Liver (tissue), 8 donors: ENCODE measurements at regions not wholly inside any gene's neighbourhood (a gene's known extent, or its start where the extent isn't known, plus 50 kb on each side); places are given as distances from the start of the nearest gene placed in this dataset.

ENCODE experiments used
- DNase-seq: peaks from one replicate; pipeline ENCODE4 v3.0.0-alpha.2; 2017; ENCODE audit warnings: low spot score
- H3K27ac ChIP-seq, 2 donors: one replicate each; pipeline ENCODE4 v1.7.0; 2013; ENCODE audit warnings: inconsistent platforms in 2 of 2, low read length in 2 of 2, control low read depth in 1 of 2, low read depth in 1 of 2, mild to moderate bottlenecking in 1 of 2
- H3K27me3 ChIP-seq, 4 donors: one replicate each; pipeline versions ENCODE4 v1.6.1 to v1.7.0; 2013; ENCODE audit warnings: low read length in 3 of 4, inconsistent platforms in 1 of 4, mild to moderate bottlenecking in 1 of 4, moderate library complexity in 1 of 4; ENCODE audit not compliant: control insufficient read depth in 4 of 4, insufficient read depth in 4 of 4
- H3K36me3 ChIP-seq, 4 donors: one replicate each; pipeline versions ENCODE4 v1.6.1 to v1.7.0; 2013; ENCODE audit warnings: low read length in 3 of 4, mild to moderate bottlenecking in 3 of 4, low read depth in 1 of 4, moderate library complexity in 1 of 4; ENCODE audit not compliant: control insufficient read depth in 4 of 4, insufficient read depth in 3 of 4
- H3K4me1 ChIP-seq, 4 donors: one replicate each; pipeline versions ENCODE4 v1.6.1 to v1.7.0; 2013; ENCODE audit warnings: low read length in 3 of 4, mild to moderate bottlenecking in 3 of 4, moderate library complexity in 1 of 4; ENCODE audit not compliant: control insufficient read depth in 4 of 4, insufficient read depth in 4 of 4
- H3K4me3 ChIP-seq, 3 donors: one replicate each; pipeline versions ENCODE4 v1.6.1 to v1.7.0; 2013; ENCODE audit warnings: low read length in 3 of 3, control low read depth in 1 of 3, low read depth in 1 of 3, mild to moderate bottlenecking in 1 of 3
- H3K9ac ChIP-seq, 2 donors: one replicate each; pipeline ENCODE4 v1.7.0; 2013; ENCODE audit warnings: low read length in 2 of 2, mild to moderate bottlenecking in 2 of 2, moderate library complexity in 2 of 2, control low read depth in 1 of 2, low read depth in 1 of 2
- H3K9me3 ChIP-seq, 4 donors: one replicate each; pipeline versions ENCODE4 v1.6.1 to v1.7.0; 2013; ENCODE audit warnings: low read length in 3 of 4; ENCODE audit not compliant: control insufficient read depth in 4 of 4
- EGR1 ChIP-seq, 2 donors: IDR thresholded peaks; 2 replicates each; pipeline ENCODE4 v1.6.1; 2016 to 2018; ENCODE audit warnings: antibody characterized with exemption in 2 of 2, low read depth in 2 of 2
- FOXA1 ChIP-seq: IDR thresholded peaks from 2 replicates; pipeline ENCODE4 v1.6.1; 2016; ENCODE audit warnings: antibody characterized with exemption
- FOXA2 ChIP-seq: IDR thresholded peaks from 2 replicates; pipeline ENCODE4 v1.6.1; 2016; ENCODE audit warnings: antibody characterized with exemption
- GABPA ChIP-seq, 2 donors: IDR thresholded peaks in 1 of 2; conservative IDR thresholded peaks in 1 of 2; 2 replicates each; pipeline ENCODE4 v1.6.1; 2016; ENCODE audit warnings: antibody characterized with exemption in 2 of 2, mild to moderate bottlenecking in 1 of 2, moderate library complexity in 1 of 2
- HNF4A ChIP-seq, 2 donors: conservative IDR thresholded peaks; 2 replicates each; pipeline ENCODE4 v1.6.1; 2016; ENCODE audit warnings: antibody characterized with exemption in 2 of 2, mild to moderate bottlenecking in 2 of 2
- HNF4G ChIP-seq: IDR thresholded peaks from 2 replicates; pipeline ENCODE4 v1.6.1; 2016; ENCODE audit warnings: antibody characterized with exemption
- JUND ChIP-seq, 2 donors: IDR thresholded peaks; 2 replicates each; pipeline ENCODE4 v1.6.1; 2016; ENCODE audit warnings: antibody characterized with exemption in 2 of 2
- NR2F2 ChIP-seq: IDR thresholded peaks from 2 replicates; pipeline ENCODE4 v1.6.1; 2016; ENCODE audit warnings: antibody characterized with exemption
- RAD21 ChIP-seq, 2 donors: IDR thresholded peaks; 2 replicates each; pipeline ENCODE4 v1.6.1; 2016; ENCODE audit warnings: antibody characterized with exemption in 2 of 2, mild to moderate bottlenecking in 2 of 2
- RXRA ChIP-seq, 2 donors: IDR thresholded peaks; 2 replicates each; pipeline ENCODE4 v1.6.1; 2017 to 2018; ENCODE audit warnings: antibody characterized with exemption in 2 of 2, mild to moderate bottlenecking in 1 of 2
- SP1 ChIP-seq: IDR thresholded peaks from 2 replicates; pipeline ENCODE4 v1.6.1; 2018; ENCODE audit warnings: antibody characterized with exemption, mild to moderate bottlenecking
- TAF1 ChIP-seq: conservative IDR thresholded peaks from 2 replicates; pipeline ENCODE4 v1.6.1; 2016; ENCODE audit warnings: antibody characterized with exemption, mild to moderate bottlenecking
- YY1 ChIP-seq: IDR thresholded peaks from 2 replicates; pipeline ENCODE4 v1.6.1; 2016; ENCODE audit warnings: antibody characterized with exemption, mild to moderate bottlenecking
- WGBS: extraction: QIAGEN DNeasy Blood & Tissue Kit; methylation state at CpG from one replicate; pipeline ENCODE4 v1.1.7; 2013; 5-methylcytosine and 5-hydroxymethylcytosine counted together
- TF ChIP-seq, protein P1 (sequence below): IDR thresholded peaks from 2 replicates; pipeline ENCODE4 v1.6.1; 2016; ENCODE audit warnings: antibody characterized with exemption
- TF ChIP-seq, protein P2 (sequence below): fragments of 150-350 bp; IDR thresholded peaks from 2 replicates; pipeline ENCODE4 v1.5.1; 2017; ENCODE audit warnings: improper control_type of control experiment, low read depth, low read length; ENCODE audit not compliant: missing input control
- TF ChIP-seq, protein P3 (sequence below): IDR thresholded peaks from 2 replicates; pipeline ENCODE4 v1.6.1; 2016; ENCODE audit warnings: antibody characterized with exemption
- TF ChIP-seq, protein P4 (sequence below): IDR thresholded peaks from 2 replicates; pipeline ENCODE4 v1.6.1; 2016; ENCODE audit warnings: antibody characterized with exemption, mild to moderate bottlenecking
- TF ChIP-seq, protein P5 (sequence below): IDR thresholded peaks from 2 replicates; pipeline ENCODE4 v1.6.1; 2016; ENCODE audit warnings: antibody characterized with exemption
- donor health status: healthy.
- donor health status: healthy.
- donor health status: healthy.
- donor health status: healthy.
- donor health status: healthy.

DNA sequence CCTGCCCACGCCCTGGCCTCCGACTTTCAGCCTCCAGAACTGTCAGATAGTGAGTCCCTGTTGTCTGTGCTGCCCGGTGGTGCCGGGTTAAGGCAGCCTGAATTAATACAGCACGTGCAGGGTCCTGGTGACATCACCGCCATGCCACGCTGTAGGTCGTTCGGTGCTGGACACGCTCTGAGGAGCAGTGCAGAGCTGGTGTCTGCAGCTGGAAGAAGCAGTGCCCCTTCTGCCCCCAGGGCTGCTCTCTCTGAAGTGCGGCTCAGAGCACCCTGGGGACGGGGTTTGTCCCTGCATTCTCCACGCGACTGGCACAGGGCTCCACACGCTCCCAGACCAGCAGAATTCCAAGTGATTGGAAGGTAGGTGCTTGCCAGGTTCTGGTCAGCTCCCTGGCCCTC lies 831.5 kb downstream of the TBC1D22A start:
- TF ChIP-seq NR2F2 (no peak), FOXA2 (no peak), GABPA (IDR thresholded peaks at IDR 0.05 in 1 of 2, conservative IDR thresholded peaks at IDR 0.05 in 1 of 2) (no peak), EGR1 (IDR thresholded peaks at IDR 0.05; ENCODE audit: low read depth in 2 of 2) (no peak), TAF1 (no peak), RXRA (IDR thresholded peaks at IDR 0.05) (no peak), FOXA1 (no peak), RAD21 (IDR thresholded peaks at IDR 0.05) (no peak)
- TF ChIP-seq, protein P1, sequence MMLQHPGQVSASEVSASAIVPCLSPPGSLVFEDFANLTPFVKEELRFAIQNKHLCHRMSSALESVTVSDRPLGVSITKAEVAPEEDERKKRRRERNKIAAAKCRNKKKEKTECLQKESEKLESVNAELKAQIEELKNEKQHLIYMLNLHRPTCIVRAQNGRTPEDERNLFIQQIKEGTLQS = no peak
- Histone ChIP-seq H3K27me3 (no peaks in the 10 kb centered on the region), H3K4me3 (no peak overlapping the region), H3K4me1 (no peaks in the 10 kb centered on the region), H3K9me3 (peaks cover 0 to 3% (median 0%) of the 10 kb centered on the region in 4 donors), H3K36me3 (no peaks in the 10 kb centered on the region), H3K9ac (no peak overlapping the region), H3K27ac (no peak overlapping the region)
- no peak for DNase-seq
- 81% methylated on average over 15 of the region's 15 CpGs for WGBS

DNA sequence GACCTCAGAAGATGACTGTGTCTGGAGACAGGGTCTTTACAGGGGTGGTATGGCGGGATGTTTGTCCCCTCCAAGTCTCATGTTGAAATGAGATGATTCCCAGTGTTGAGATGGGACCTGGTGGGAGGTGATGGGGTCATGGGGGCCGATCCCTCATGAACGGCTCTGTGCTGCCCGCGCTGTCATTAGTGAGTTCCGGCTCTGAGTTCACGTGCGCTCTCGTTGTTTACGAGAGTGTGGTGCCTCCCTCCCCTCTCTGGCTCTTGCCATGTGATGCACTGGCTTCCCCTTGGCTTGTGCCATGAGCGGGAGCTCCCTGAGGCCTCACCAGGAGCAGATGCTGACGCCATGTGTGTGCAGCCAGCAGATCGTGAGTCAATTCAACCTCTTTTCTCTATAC lies 830.8 kb downstream of the TBC1D22A start:
- H3K27me3 ChIP-seq = no peaks in the 10 kb centered on the region
- no peaks in the 10 kb centered on the region for H3K36me3 ChIP-seq
- H3K4me3 ChIP-seq = no peak overlapping the region
- H3K27ac ChIP-seq = no peak overlapping the region
- WGBS = 83% methylated on average over 13 of the region's 13 CpGs
- peaks cover 0 to 3% (median 0%) of the 10 kb centered on the region in 4 donors for H3K9me3 ChIP-seq
- no peak for DNase-seq
- H3K4me1 ChIP-seq = no peaks in the 10 kb centered on the region
- no peak for TF ChIP-seq JUND (IDR thresholded peaks at IDR 0.05)
- TF ChIP-seq EGR1 (IDR thresholded peaks at IDR 0.05; ENCODE audit: low read depth in 2 of 2) = no peak
- TF ChIP-seq, protein P2, sequence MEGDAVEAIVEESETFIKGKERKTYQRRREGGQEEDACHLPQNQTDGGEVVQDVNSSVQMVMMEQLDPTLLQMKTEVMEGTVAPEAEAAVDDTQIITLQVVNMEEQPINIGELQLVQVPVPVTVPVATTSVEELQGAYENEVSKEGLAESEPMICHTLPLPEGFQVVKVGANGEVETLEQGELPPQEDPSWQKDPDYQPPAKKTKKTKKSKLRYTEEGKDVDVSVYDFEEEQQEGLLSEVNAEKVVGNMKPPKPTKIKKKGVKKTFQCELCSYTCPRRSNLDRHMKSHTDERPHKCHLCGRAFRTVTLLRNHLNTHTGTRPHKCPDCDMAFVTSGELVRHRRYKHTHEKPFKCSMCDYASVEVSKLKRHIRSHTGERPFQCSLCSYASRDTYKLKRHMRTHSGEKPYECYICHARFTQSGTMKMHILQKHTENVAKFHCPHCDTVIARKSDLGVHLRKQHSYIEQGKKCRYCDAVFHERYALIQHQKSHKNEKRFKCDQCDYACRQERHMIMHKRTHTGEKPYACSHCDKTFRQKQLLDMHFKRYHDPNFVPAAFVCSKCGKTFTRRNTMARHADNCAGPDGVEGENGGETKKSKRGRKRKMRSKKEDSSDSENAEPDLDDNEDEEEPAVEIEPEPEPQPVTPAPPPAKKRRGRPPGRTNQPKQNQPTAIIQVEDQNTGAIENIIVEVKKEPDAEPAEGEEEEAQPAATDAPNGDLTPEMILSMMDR = no peak
- no peak for TF ChIP-seq NR2F2
- H3K9ac ChIP-seq = no peak overlapping the region

DNA sequence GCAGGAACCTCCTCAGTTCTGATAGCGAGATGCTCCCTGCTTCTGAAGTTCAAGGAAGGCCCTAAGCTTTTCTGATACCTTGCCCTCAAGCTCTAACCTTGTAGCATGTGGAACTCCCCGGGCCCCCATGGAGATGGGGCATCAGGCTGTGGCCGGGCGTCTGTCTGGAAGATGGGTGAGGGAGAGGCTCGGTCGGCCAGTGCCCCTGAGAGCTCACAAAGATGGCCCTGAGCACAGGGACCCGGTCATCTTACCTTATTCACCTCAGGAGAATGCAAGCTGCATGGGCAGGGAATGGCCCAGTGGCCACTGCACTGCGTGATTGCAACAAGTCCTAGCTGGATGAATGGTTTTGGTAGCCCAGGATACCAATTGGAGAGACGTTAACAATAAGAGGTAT lies 830.3 kb downstream of the TBC1D22A start:
- Histone ChIP-seq H3K9ac (no peak overlapping the region), H3K36me3 (no peaks in the 10 kb centered on the region), H3K4me1 (no peaks in the 10 kb centered on the region), H3K9me3 (peaks cover 0 to 3% (median 0%) of the 10 kb centered on the region in 4 donors), H3K27ac (no peak overlapping the region), H3K27me3 (no peaks in the 10 kb centered on the region), H3K4me3 (no peak overlapping the region)
- DNase-seq = no peak
- no peak for TF ChIP-seq NR2F2
- TF ChIP-seq EGR1 (IDR thresholded peaks at IDR 0.05; ENCODE audit: low read depth in 2 of 2) = no peak
- no peak for TF ChIP-seq JUND (IDR thresholded peaks at IDR 0.05)
- no peak for TF ChIP-seq RAD21 (IDR thresholded peaks at IDR 0.05)
- no peak for TF ChIP-seq YY1
- TF ChIP-seq, protein P1 = no peak
- no peak for TF ChIP-seq HNF4A (conservative IDR thresholded peaks at IDR 0.05)
- TF ChIP-seq SP1 = no peak
- TF ChIP-seq, protein P3, sequence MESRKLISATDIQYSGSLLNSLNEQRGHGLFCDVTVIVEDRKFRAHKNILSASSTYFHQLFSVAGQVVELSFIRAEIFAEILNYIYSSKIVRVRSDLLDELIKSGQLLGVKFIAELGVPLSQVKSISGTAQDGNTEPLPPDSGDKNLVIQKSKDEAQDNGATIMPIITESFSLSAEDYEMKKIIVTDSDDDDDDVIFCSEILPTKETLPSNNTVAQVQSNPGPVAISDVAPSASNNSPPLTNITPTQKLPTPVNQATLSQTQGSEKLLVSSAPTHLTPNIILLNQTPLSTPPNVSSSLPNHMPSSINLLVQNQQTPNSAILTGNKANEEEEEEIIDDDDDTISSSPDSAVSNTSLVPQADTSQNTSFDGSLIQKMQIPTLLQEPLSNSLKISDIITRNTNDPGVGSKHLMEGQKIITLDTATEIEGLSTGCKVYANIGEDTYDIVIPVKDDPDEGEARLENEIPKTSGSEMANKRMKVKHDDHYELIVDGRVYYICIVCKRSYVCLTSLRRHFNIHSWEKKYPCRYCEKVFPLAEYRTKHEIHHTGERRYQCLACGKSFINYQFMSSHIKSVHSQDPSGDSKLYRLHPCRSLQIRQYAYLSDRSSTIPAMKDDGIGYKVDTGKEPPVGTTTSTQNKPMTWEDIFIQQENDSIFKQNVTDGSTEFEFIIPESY = no peak
- no peak for TF ChIP-seq HNF4G
- TF ChIP-seq RXRA (IDR thresholded peaks at IDR 0.05) = no peak
- TF ChIP-seq, protein P4, sequence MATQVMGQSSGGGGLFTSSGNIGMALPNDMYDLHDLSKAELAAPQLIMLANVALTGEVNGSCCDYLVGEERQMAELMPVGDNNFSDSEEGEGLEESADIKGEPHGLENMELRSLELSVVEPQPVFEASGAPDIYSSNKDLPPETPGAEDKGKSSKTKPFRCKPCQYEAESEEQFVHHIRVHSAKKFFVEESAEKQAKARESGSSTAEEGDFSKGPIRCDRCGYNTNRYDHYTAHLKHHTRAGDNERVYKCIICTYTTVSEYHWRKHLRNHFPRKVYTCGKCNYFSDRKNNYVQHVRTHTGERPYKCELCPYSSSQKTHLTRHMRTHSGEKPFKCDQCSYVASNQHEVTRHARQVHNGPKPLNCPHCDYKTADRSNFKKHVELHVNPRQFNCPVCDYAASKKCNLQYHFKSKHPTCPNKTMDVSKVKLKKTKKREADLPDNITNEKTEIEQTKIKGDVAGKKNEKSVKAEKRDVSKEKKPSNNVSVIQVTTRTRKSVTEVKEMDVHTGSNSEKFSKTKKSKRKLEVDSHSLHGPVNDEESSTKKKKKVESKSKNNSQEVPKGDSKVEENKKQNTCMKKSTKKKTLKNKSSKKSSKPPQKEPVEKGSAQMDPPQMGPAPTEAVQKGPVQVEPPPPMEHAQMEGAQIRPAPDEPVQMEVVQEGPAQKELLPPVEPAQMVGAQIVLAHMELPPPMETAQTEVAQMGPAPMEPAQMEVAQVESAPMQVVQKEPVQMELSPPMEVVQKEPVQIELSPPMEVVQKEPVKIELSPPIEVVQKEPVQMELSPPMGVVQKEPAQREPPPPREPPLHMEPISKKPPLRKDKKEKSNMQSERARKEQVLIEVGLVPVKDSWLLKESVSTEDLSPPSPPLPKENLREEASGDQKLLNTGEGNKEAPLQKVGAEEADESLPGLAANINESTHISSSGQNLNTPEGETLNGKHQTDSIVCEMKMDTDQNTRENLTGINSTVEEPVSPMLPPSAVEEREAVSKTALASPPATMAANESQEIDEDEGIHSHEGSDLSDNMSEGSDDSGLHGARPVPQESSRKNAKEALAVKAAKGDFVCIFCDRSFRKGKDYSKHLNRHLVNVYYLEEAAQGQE = no peak
- TF ChIP-seq, protein P5, sequence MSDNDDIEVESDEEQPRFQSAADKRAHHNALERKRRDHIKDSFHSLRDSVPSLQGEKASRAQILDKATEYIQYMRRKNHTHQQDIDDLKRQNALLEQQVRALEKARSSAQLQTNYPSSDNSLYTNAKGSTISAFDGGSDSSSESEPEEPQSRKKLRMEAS = no peak
- TF ChIP-seq, protein P2 = no peak
- TF ChIP-seq FOXA2 = no peak
- 85% methylated on average over 9 of the region's 9 CpGs for WGBS
